Uterus (tissue), 3 donors: ENCODE measurements at regions not wholly inside any gene's neighbourhood (a gene's known extent, or its start where the extent isn't known, plus 50 kb on each side); places are given as distances from the start of the nearest gene placed in this dataset.

Source experiments
- DNase-seq, 2 donors: peaks; one replicate each; pipeline ENCODE4 v3.0.0-alpha.2; 2019 to 2020
- H3K27ac ChIP-seq, 2 donors: fragments of 200-600 bp; sonication (generic); 1 replicate in 1 of 2; 2 replicates in 1 of 2; pipeline ENCODE4 v1.5.1; 2016 to 2018
- H3K27me3 ChIP-seq, 2 donors: fragments of 200-600 bp; sonication (generic); one replicate each; pipeline ENCODE4 v1.5.1; 2018 to 2019; ENCODE audit warnings: control low read depth in 1 of 2
- H3K36me3 ChIP-seq, 2 donors: fragments of 200-600 bp; sonication (generic); one replicate each; pipeline ENCODE4 v1.5.1; 2019; ENCODE audit warnings: control low read depth in 1 of 2
- H3K4me1 ChIP-seq, 2 donors: fragments of 200-600 bp; sonication (generic); one replicate each; pipeline ENCODE4 v1.5.1; 2018 to 2019; ENCODE audit warnings: control low read depth in 1 of 2
- H3K4me3 ChIP-seq, 2 donors: fragments of 200-600 bp; sonication (generic); 1 replicate in 1 of 2; 2 replicates in 1 of 2; pipeline ENCODE4 v1.5.1; 2018 to 2019; ENCODE audit warnings: mild to moderate bottlenecking in 1 of 2
- H3K9me3 ChIP-seq, 2 donors: fragments of 200-600 bp; sonication (generic); one replicate each; pipeline ENCODE4 v1.5.1; 2019; ENCODE audit warnings: control low read depth in 1 of 2
- POLR2A ChIP-seq, 2 donors: fragments of 450-650 bp; IDR thresholded peaks; one replicate each; pipeline ENCODE4 v1.6.1; 2016; ENCODE audit warnings: antibody characterized with exemption in 2 of 2, mild to moderate bottlenecking in 1 of 2, moderate library complexity in 1 of 2
- intact Hi-C: fragments of 100-400 bp; cut with DNase I; formaldehyde crosslinking; loops from one replicate; pipeline ENCODE4 v1.15.1; 2023; ENCODE audit warnings: low total_unique reads
- TF ChIP-seq, protein P1 (sequence below), 4 experiments: fragments of 200-600 bp in 2 of 4; fragments of 450-650 bp in 2 of 4; sonication (generic) in 2 of 4; IDR thresholded peaks; one replicate each; pipeline ENCODE4 v1.5.1; 2016 to 2019; ENCODE audit warnings: antibody characterized with exemption in 4 of 4, mild to moderate bottlenecking in 2 of 4, moderate library complexity in 1 of 4
- donor health status: DM: yes; HTN: yes; CAD: no.

- H3K36me3 ChIP-seq, result no peaks in the 10 kb centered on the region
- no peak overlapping the region for H3K27ac ChIP-seq
- no peaks in the 10 kb centered on the region for H3K9me3 ChIP-seq
- DNase-seq, result no peak
- no peaks in the 10 kb centered on the region for H3K27me3 ChIP-seq
- no peak overlapping the region for H3K4me3 ChIP-seq
- H3K4me1 ChIP-seq, result no peaks in the 10 kb centered on the region
- no peak for TF ChIP-seq POLR2A (IDR thresholded peaks at IDR 0.05)
- TF ChIP-seq, protein P1, sequence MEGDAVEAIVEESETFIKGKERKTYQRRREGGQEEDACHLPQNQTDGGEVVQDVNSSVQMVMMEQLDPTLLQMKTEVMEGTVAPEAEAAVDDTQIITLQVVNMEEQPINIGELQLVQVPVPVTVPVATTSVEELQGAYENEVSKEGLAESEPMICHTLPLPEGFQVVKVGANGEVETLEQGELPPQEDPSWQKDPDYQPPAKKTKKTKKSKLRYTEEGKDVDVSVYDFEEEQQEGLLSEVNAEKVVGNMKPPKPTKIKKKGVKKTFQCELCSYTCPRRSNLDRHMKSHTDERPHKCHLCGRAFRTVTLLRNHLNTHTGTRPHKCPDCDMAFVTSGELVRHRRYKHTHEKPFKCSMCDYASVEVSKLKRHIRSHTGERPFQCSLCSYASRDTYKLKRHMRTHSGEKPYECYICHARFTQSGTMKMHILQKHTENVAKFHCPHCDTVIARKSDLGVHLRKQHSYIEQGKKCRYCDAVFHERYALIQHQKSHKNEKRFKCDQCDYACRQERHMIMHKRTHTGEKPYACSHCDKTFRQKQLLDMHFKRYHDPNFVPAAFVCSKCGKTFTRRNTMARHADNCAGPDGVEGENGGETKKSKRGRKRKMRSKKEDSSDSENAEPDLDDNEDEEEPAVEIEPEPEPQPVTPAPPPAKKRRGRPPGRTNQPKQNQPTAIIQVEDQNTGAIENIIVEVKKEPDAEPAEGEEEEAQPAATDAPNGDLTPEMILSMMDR (IDR thresholded peaks at IDR 0.05), result no peak
- intact Hi-C loops, result no loop called here
These were observed 533.4 kb upstream of the GRIA1 start for GRCh38 chr5:152956943-152957613.

DNA sequence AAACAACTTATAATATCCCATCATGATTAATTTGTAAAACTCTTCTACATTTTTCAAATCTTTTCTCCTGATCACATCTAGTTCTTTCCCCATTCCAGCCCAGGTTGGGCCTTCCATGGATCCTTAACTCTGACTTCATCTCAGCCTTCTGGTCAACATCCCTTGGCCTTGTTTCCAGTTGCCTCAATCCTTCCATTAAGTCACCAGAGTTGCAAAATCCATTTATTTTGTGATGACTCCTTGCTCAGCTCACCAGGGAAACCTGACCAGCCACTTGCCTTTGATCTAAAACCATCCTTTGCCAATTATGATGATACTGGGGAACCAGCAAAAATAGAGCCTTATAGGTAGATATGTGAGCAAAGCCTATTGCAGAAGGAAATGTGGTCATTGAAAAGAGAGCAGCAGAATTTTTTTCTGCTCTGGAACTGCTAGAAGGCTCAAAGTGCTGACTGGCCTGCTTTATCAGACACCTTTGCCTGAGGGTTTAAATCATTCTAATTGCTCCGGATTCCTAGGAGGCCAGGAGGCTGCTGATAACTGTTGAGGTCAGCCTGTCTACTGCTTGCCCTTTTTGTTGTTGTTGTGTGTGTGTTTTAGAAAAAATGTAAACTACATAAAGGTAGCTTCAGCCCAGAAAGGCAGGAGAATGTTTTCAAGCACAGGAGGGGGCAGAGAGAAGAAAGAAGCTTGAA, 512.2 kb upstream of the GRIA1 start:
- Histone ChIP-seq H3K27ac (no peak overlapping the region), H3K4me1 (no peaks in the 10 kb centered on the region), H3K27me3 (no peaks in the 10 kb centered on the region), H3K36me3 (no peaks in the 10 kb centered on the region), H3K4me3 (no peak overlapping the region), H3K9me3 (peaks cover 0 to 5% of the 10 kb centered on the region in 2 donors)
- intact Hi-C loops, result no loop called here
- TF ChIP-seq, protein P1 (IDR thresholded peaks at IDR 0.05), result no peak
- no peak for TF ChIP-seq POLR2A (IDR thresholded peaks at IDR 0.05)
- no peak for DNase-seq

DNA sequence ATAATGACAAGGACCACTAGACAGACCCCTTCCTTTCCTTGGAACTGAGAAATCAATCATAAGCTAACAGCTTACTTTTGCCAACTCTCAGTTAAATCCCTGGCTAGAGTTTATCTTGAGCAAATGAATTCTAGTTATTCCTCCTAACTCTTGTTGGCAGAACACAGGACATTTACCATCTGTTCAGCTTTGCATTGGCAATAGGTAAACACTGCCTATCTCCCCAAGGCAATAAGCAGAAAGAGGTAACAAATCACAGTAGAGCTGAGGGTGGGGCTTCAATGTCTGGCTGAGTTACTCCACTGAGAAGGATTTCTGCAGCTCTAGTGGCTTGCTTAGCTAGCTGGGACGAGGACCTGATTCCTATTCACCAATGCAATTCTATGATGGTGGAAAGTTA, 503.3 kb upstream of the GRIA1 start:
- Histone ChIP-seq H3K9me3 (no peaks in the 10 kb centered on the region), H3K27ac (no peak overlapping the region), H3K27me3 (no peaks in the 10 kb centered on the region), H3K4me1 (no peaks in the 10 kb centered on the region), H3K36me3 (no peaks in the 10 kb centered on the region), H3K4me3 (no peak overlapping the region)
- DNase-seq, result no peak
- intact Hi-C loops, result no loop called here
- TF ChIP-seq POLR2A (IDR thresholded peaks at IDR 0.05), result no peak
- TF ChIP-seq, protein P1 (IDR thresholded peaks at IDR 0.05), result no peak

- no peaks in the 10 kb centered on the region for H3K36me3 ChIP-seq
- H3K4me1 ChIP-seq, result no peaks in the 10 kb centered on the region
- no peak for TF ChIP-seq POLR2A (IDR thresholded peaks at IDR 0.05)
- no peak overlapping the region for H3K27ac ChIP-seq
- no peak overlapping the region for H3K4me3 ChIP-seq
- DNase-seq, result no peak
- no peaks in the 10 kb centered on the region for H3K9me3 ChIP-seq
- intact Hi-C loops, result no loop called here
- no peaks in the 10 kb centered on the region for H3K27me3 ChIP-seq
These were observed 500.3 kb upstream of the GRIA1 start for GRCh38 chr5:152990217-152990616.

GRCh38 chr5:152990649-152991048, 499.8 kb upstream of the GRIA1 start:
- no peak for DNase-seq
- H3K4me1 ChIP-seq, result no peaks in the 10 kb centered on the region
- intact Hi-C loops, result no loop called here
- no peaks in the 10 kb centered on the region for H3K9me3 ChIP-seq
- no peaks in the 10 kb centered on the region for H3K27me3 ChIP-seq
- TF ChIP-seq, protein P1 (IDR thresholded peaks at IDR 0.05), result no peak
- no peak for TF ChIP-seq POLR2A (IDR thresholded peaks at IDR 0.05)
- H3K4me3 ChIP-seq, result no peak overlapping the region
- H3K27ac ChIP-seq, result no peak overlapping the region
- no peaks in the 10 kb centered on the region for H3K36me3 ChIP-seq
